ENCODE measurements at regions not wholly inside any gene's neighbourhood (a gene's known extent, or its start where the extent isn't known, plus 50 kb on each side); places are given as distances from the start of the nearest gene placed in this dataset.

- Histone ChIP-seq H3K4me3 (no peak overlapping the region), H3K27ac (no peak overlapping the region), H3K4me1 (no peaks in the 10 kb centered on the region), H3K27me3 (no peaks in the 10 kb centered on the region), H3K36me3 (no peaks in the 10 kb centered on the region), H3K9me3 (no peaks in the 10 kb centered on the region)
- DNase-seq, result no peak
- intact Hi-C loops (cut with DNase I; ENCODE audit: low total_unique reads), result no loop called here
- TF ChIP-seq POLR2A (IDR thresholded peaks at IDR 0.05), result no peak
- no peak for TF ChIP-seq CTCF (IDR thresholded peaks at IDR 0.05)
Measured at GRCh38 chr3:98966862-98967546, 65.5 kb upstream of the DCBLD2 start.

DNA sequence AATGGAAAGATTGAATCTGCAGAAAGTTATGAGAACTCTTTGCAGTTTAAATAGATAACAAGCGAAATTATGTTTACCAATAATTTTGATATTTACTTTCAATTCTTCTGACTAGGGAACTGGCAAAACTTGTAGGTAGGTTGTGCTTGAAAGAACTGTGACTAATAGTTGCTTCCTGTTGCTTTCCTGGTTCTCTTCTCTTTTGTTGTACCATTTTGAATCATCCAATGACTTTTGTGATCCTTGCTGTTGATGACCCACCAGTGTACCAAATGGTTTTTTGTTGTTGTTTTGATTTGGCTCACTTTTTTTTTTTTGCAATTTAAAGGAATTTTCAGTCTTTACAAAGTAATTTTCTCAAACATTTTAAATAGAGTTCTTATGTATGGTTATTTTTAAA lies 64.9 kb upstream of the DCBLD2 start:
- Histone ChIP-seq H3K27ac (no peak overlapping the region), H3K4me1 (no peaks in the 10 kb centered on the region), H3K36me3 (no peaks in the 10 kb centered on the region), H3K27me3 (no peaks in the 10 kb centered on the region), H3K9me3 (no peaks in the 10 kb centered on the region), H3K4me3 (no peak overlapping the region)
- intact Hi-C loops (cut with DNase I; ENCODE audit: low total_unique reads), result no loop called here
- DNase-seq, result no peak
- no peak for TF ChIP-seq CTCF (IDR thresholded peaks at IDR 0.05)
- TF ChIP-seq POLR2A (IDR thresholded peaks at IDR 0.05), result no peak

- no peak overlapping the region for H3K4me3 ChIP-seq
- no peaks in the 10 kb centered on the region for H3K9me3 ChIP-seq
- TF ChIP-seq CTCF (IDR thresholded peaks at IDR 0.05) (no peak), POLR2A (IDR thresholded peaks at IDR 0.05) (no peak)
- H3K27ac ChIP-seq, result no peak overlapping the region
- H3K27me3 ChIP-seq, result no peaks in the 10 kb centered on the region
- intact Hi-C loops (cut with DNase I; ENCODE audit: low total_unique reads), result no loop called here
- H3K4me1 ChIP-seq, result no peaks in the 10 kb centered on the region
- no peaks in the 10 kb centered on the region for H3K36me3 ChIP-seq
- no peak for DNase-seq
Measured at GRCh38 chr3:98964784-98965183, 63.3 kb upstream of the DCBLD2 start.

DNA sequence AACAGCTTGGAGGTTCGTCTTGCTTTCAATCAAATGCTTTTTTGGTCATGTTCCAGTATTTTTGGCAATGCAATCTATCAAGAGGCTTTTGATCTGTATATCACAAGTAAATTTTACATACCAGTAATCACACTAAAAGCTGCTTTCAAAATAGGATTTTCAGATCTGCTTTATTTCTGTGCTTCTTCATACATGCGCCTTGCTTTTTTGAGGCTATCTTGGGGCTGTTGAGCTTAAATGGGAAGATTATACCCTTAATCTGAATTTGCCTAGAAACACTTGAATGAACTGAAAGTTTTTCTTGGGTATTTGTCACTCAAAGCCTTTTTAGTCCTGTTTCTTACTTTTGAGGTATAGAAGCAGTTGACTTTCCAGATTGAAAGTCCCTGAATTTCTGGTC lies 62.1 kb upstream of the DCBLD2 start:
- Histone ChIP-seq H3K9me3 (no peaks in the 10 kb centered on the region), H3K36me3 (no peaks in the 10 kb centered on the region), H3K27ac (no peak overlapping the region), H3K27me3 (no peaks in the 10 kb centered on the region), H3K4me1 (no peaks in the 10 kb centered on the region), H3K4me3 (no peak overlapping the region)
- intact Hi-C loops (cut with DNase I; ENCODE audit: low total_unique reads), result no loop called here
- TF ChIP-seq CTCF (IDR thresholded peaks at IDR 0.05) (no peak), POLR2A (IDR thresholded peaks at IDR 0.05) (no peak)
- no peak for DNase-seq

- DNase-seq, result no peak
- Histone ChIP-seq H3K36me3 (no peaks in the 10 kb centered on the region), H3K27ac (no peak overlapping the region), H3K4me1 (no peaks in the 10 kb centered on the region), H3K9me3 (no peaks in the 10 kb centered on the region), H3K4me3 (no peak overlapping the region), H3K27me3 (no peaks in the 10 kb centered on the region)
- intact Hi-C loops (cut with DNase I; ENCODE audit: low total_unique reads), result no loop called here
- TF ChIP-seq POLR2A (IDR thresholded peaks at IDR 0.05) (no peak), CTCF (IDR thresholded peaks at IDR 0.05) (no peak)
Measured at GRCh38 chr3:98962951-98963350, 61.5 kb upstream of the DCBLD2 start.

Measured in uterus (tissue), 3 donors.